ENCODE measurements at regions not wholly inside any gene's neighbourhood (a gene's known extent, or its start where the extent isn't known, plus 50 kb on each side); places are given as distances from the start of the nearest gene placed in this dataset.

DNA sequence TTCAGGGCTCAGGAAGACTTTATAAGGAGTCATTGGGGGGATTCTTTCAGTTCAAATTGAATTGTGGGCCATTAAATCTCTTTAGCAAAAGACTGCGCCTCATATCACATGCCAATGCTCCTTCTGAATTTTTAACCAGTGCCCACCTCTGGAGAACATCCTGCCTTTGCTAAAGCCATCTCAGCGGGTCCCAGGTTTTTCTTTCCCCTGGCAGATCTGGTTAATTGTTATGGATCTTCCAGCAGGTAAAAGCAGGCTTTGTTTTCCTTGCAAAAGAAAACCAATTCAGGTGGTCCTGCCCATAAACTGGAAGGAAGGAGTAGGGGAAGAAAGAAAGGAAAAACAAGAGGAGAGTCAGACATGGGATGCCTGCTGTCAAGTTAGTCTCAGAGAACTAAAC, 298.2 kb downstream of the LRFN2 start:
- no peak overlapping the region for H3K4me3 ChIP-seq (ENCODE audit: low read depth, low read length)
- no peak for DNase-seq (ENCODE audit: low read depth)
- TF ChIP-seq, protein P1, sequence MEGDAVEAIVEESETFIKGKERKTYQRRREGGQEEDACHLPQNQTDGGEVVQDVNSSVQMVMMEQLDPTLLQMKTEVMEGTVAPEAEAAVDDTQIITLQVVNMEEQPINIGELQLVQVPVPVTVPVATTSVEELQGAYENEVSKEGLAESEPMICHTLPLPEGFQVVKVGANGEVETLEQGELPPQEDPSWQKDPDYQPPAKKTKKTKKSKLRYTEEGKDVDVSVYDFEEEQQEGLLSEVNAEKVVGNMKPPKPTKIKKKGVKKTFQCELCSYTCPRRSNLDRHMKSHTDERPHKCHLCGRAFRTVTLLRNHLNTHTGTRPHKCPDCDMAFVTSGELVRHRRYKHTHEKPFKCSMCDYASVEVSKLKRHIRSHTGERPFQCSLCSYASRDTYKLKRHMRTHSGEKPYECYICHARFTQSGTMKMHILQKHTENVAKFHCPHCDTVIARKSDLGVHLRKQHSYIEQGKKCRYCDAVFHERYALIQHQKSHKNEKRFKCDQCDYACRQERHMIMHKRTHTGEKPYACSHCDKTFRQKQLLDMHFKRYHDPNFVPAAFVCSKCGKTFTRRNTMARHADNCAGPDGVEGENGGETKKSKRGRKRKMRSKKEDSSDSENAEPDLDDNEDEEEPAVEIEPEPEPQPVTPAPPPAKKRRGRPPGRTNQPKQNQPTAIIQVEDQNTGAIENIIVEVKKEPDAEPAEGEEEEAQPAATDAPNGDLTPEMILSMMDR (IDR thresholded peaks at IDR 0.05; ENCODE audit: insufficient read depth, low read length): no peak

DNA sequence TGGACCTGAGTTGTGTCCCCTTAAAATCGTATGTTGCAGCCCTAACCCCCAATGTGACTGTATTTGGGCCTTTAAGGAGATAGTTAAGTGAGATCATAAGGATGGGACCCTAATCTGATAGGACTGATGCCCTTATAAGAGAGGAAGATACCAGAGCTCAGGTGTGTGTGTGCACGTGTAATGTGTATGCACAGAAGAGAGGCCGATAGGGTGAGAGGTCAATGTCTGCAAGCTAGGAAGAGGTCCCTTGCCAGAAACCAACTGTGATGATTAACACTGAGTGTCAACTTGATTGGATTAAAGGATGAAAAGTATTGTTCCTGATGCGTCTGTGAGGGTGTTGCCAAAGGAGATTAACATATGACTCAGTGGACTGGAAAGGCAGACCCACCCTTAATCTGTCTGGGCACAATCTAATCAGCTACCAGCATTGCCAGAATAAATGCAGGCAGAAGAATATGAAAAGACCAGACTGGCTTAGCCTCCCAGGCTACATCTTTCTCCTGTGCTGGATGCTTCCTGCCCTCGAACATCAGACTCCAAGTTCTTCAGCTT, 299.8 kb downstream of the LRFN2 start:
- DNase-seq (ENCODE audit: low read depth): no peak
- no peak overlapping the region for H3K4me3 ChIP-seq (ENCODE audit: low read depth, low read length)
- TF ChIP-seq, protein P1 (IDR thresholded peaks at IDR 0.05; ENCODE audit: insufficient read depth, low read length): no peak

DNA sequence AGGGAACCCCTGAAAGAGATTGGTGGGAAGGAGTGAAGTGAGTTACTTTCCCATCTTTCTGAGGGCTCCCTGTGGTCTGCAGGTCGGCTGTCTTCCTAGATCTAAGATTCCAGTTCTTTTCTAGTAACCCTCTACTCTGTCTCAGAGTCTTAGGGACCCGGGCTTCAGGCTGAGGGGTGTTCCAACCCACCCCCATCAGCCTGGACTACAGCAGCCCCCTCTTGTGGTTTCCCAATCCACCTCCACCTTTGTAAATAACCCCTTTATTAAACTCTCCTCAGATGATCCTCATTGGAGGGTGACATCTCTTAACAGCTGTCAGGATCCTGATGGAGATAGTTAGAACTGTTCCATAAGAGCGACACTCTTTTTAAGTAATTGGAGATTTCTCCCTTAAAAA, 300.4 kb downstream of the LRFN2 start:
- TF ChIP-seq, protein P1 (IDR thresholded peaks at IDR 0.05; ENCODE audit: insufficient read depth, low read length): no peak
- DNase-seq (ENCODE audit: low read depth): no peak
- no peak overlapping the region for H3K4me3 ChIP-seq (ENCODE audit: low read depth, low read length)

DNA sequence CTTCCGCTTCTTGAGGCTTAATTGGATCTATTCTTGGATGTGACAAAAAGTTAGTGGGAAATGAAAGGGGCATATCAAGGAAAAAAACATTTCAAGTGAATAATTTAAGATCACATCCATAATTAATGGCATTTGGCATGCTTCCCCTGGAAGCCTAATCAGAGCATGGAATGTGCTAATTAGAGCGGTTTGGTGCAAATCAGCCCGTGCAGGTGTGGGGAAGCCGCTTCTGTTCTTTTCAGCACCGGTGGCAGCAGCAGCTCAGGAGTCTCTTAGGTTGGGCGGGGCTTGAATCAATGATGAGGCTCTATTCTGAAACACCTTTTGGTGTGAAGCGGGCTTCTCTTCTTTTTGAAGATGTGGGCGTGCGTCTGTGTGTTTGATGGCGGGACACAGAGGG, 301.2 kb downstream of the LRFN2 start:
- no peak for DNase-seq (ENCODE audit: low read depth)
- TF ChIP-seq, protein P1 (IDR thresholded peaks at IDR 0.05; ENCODE audit: insufficient read depth, low read length): no peak

DNA sequence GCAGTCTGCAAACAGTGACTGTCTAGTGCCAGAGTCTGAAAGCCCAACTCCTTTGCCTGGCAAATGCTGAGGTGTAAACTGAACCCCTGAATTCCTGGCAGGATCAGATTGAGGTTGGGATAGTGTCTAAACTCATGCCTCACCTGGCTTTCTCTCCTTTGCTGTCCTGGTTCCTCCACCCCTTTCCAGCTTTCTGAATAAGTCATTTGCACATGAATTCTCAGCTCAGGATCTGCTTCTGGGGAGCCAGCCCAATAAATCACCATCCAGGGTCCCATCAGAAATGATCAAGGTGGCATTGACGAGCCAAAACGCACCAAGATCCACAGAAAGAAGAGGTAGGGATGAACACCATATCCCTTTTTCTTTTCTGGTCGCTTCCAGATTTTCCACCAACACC, 301.6 kb downstream of the LRFN2 start:
- H3K4me3 ChIP-seq (ENCODE audit: low read depth, low read length): no peak overlapping the region
- no peak for DNase-seq (ENCODE audit: low read depth)
- TF ChIP-seq, protein P1 (IDR thresholded peaks at IDR 0.05; ENCODE audit: insufficient read depth, low read length): no peak

More for the DNA sequence above, 301.2 kb downstream of the LRFN2 start:
- no peak overlapping the region for H3K4me3 ChIP-seq (ENCODE audit: low read depth, low read length)

DNA sequence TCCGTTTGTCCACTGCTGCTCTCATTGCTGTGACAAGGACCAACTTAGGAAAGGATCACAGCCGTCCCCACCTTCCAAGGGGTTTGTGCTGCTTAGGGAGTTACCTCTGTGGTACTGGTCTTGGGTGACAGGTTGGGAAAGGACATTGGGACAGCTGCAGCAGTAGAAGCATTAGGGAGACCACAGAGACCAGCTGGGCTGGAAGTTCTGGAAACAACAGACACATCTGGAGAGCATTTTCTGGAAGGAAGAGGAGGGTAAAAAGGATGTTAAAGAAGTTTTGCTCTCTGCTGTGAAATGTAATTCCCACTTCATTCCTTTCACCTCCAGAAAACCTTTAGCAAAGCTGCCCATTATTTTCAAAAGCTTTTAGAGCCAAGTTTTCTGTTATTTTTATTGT, 304.2 kb downstream of the LRFN2 start:
- H3K4me3 ChIP-seq (ENCODE audit: low read depth, low read length): no peak overlapping the region

More for the DNA sequence above, 304.2 kb downstream of the LRFN2 start:
- TF ChIP-seq, protein P1 (IDR thresholded peaks at IDR 0.05; ENCODE audit: insufficient read depth, low read length): no peak
- DNase-seq (ENCODE audit: low read depth): no peak

All from fibroblast of the aortic adventitia (primary cell).